DMS53 treated with DMSO at 0.1 percent for 48 hours (cell line): ENCODE measurements at regions not wholly inside any gene's neighbourhood (a gene's known extent, or its start where the extent isn't known, plus 50 kb on each side); places are given as distances from the start of the nearest gene placed in this dataset.
"Not testable (repeated sequence)": the region's sequence is repeated elsewhere in the genome, so short reads cannot be mapped to it uniquely, and the experiment has no call there.

ENCODE experiments used
- DNase-seq: peaks from one replicate; lab custom pipeline; 2025; ENCODE audit not compliant: unreplicated experiment; lab: John Stamatoyannopoulos, UW

DNA sequence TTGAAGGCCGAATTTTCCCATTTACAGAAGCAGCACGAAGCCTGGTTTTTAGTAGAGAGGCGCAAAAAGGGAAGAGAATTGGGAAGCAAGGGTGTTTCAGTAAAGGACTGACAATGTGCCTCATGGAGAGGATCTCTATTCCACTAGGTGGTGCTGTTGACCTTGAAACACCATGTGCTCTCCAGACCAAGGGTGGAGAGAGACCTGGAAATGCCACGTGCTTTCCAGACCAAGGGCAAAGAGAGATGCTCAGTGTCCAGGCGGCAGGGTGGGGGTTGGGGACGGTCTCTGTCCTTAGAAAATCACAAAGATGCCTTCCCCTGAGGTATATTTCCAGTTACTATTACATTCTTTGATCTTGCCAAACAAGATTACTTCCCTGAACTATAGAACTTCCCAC, 425.3 kb downstream of the CSNK1G3 start:
- DNase-seq = peak; percentile 36

DNA sequence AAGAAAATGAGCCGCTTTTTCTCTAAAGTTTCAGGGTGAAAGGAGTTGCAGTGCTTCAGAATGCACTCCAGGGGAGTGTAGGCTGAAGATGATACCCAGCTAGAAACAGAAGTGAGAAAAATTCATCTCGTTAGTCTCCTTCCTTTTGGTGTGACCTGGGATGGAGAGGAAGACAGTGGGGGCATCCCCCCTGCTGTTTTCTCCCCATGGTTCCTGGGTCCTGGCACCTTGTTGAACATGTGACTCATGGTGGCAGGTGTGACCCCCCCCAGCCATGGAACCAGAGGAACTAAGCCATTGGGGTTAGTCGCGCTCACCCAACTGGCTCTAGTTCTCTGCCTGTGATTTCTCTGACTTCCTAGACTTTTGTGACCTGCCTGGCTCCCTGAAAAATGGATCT, 424.6 kb downstream of the CSNK1G3 start:
- no peak for DNase-seq

DNA sequence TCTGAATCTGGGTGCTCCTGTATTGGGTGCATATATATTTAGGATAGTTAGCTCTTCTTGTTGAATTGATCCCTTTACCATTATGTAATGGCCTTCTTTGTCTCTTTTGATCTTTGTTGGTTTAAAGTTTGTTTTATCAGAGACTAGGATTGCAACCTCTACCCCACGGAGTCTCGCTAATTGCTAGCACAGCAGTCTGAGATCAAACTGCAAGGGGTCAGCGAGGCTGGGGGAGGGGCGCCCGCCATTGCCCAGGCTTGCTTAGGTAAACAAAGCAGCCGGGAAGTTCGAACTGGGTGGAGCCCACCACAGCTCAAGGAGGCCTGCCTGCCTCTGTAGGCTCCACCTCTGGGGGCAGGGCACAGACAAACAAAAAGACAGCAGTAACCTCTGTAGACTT, 421.8 kb downstream of the CSNK1G3 start:
- DNase-seq = not testable (repeated sequence)

DNA sequence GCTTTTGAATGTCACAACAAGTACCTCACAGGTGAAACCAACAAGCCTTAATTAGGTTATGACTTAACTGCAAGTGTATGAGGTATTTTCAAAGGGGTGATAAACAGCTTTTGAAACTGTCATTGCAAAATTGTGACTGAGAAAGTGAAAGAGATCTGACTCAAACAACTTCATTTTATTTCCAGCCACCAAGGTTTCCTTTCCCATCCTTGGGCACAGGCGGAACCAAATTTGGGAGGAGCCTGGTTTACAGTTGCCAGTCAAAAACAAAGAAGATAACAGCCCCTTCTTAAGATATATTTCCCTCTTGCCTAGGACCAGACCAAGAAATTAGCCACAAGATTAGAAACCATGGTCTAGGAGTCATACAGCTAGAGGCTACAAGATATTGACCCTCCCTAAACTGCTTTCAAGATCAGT, 417.1 kb downstream of the CSNK1G3 start:
- no peak for DNase-seq

DNA sequence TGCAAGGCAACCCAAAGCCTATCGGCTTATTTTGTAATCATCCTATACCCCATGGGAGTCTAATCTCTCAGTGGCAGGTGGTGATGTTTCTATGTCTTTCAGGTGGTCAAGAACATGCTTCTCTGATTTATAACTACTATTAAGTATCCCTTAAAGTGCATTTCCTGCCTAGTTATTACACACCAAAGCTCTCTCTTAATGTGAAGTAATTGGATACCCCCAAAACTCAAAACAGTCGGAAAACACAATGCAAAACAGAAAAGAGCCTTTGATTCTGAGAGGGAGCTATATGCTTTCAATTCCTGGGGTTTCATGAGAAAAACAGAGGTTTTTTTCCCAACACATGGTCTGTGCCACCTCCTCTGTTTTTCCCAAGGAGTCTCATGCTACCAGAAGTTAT, 416.4 kb downstream of the CSNK1G3 start:
- no peak for DNase-seq

DNA sequence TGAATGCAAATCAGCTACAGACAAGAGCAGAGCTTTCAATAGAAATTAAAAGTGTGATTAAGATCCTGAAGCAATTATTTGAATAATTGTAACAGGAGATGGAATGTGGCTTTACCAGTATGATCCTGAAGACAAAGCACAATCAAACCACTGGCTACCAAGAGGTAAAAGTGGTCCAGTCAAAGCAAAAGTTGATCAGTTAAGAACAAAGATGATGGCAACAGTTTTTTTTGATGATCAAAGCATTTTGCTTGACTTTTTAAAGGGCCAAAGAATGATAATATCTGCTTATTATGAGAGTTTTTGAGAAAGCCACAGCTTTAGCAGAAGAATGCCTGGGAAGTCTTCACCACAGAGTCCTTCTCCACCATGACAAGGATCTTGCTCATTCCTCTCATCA, 409.2 kb downstream of the CSNK1G3 start:
- no peak for DNase-seq

DNA sequence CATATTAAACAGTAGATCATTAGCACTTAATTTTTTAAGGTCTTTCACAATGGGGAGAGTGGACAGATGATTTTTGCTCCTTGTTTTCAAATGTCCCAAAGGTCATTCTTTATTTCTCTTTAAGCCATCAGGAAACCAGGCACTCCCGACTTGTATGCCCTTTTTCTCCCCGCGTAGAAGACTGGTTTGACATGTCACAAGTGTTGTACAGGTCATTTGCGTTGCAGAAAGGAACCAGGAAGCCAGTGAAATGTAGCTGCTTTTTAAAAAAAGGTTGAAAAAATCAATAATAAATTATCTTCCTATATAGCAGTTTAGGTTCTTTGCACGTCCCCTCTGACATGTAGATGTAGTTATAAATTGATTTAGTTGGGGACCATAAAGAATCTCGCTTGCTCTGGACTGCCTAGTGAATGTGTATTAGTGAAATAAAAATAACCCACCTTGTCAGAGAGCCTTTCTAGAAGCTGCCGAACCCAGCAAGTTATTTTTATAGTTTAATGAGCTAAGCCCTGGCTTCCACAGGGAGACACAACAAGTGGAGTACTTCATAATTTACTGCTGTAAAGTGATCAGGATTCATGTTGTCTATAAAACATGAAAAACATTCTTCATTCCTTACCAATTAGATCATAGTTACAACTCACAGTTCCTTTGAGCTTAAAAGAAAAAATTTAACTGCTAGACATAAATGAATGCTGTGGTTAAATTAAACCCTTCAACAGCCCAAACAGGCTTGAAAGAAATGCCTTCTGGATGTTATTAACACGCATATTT, 404.6 kb downstream of the CSNK1G3 start:
- DNase-seq = no peak

DNA sequence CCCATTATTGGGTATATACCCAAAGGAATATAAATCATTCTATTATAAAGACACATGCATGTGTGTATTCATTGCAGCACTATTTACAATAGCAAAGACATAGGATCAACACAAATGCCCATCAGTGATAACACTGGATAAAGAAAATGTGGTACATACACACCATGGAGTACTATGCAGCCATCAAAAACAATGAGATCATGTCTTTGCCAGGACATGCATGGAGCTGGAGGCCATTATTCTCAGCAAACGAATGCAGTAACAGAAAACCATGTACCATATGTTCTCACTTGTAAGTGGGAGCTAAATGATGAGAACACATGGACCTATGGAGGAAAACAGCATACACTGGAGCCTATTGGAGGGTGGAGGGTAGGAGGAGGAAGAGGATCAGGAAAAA, 402.4 kb downstream of the CSNK1G3 start:
- no peak for DNase-seq

DNA sequence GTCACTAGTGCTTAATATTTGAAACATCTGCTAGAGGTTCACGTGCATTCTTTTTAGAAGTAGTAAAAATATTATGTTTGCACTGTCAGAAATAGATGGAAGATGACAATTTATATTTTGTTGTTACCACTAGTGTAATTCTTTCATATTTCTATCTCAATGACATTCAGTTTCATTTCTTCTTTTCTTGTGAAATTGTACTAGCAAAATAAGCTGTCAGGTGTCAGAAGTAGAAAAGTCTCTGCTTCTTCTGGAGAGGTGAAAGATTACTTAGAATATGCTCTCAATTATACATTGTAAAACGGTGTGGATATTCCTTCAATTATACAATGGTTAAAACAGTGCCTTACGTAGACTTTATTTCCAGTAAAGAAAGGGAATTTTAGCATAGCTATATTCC, 395.4 kb downstream of the CSNK1G3 start:
- no peak for DNase-seq

DNA sequence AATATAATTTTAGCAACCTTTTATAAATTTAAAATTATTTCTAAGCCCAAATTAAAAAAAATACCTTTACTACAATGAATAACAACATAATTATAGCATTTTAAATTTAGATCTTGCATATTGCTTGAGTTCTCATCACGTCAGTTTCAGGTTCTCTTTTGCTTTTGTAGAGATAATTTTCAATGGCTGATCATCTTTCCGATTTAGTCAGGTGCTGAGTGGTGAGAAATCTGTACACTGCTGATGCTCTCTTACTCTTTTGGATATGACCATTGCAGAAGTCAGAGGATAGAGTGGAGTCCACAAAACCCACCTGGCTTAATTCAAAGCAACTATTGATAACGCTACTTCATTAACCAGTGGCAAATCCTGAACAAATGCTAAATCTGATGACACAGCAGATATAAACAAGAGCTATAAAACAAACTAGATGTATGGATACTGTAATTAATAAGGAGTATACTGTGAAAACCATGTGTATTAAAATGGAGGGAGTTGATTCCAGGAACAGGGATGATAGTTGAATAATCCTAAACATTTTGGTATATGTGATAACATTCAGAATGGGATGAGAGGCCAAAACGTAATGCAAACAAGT, 394.8 kb downstream of the CSNK1G3 start:
- DNase-seq = no peak

DNA sequence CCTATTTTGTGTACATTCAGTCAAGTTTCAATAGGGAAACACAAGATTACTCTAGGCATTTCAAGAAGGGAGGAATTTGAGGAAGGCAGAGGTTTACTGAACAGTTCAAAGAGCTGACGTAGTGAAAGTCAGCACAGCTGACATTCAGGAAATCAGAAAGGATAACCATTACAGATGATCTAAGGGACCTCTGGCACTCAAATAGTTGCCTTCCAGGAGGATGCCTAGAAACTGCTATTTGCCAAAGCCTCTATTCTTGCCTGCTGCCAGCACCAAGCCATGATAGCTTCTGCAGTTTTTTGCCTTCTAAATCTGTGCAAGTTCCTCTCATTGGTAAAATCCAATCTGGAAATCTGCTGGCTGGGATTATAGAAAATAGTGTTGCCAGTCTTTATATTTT, 373.1 kb downstream of the CSNK1G3 start:
- DNase-seq = no peak

DNA sequence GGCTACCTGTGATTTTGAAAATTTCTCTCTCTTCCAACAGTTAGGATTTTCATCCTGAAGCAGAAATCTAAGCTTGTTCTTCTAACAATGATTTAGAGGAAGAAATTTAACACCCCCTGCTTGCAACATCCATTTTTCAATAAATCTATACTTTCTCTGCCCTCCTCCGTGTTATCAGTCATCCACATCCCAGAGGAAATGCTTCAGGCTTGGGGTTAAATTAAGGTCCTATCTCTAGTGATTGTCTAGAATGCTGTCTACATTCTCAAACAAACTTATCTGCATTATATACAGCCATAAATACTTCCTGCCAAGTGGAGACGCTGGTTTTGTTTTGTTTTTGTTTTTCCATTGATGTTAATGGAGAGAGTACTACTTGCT, 371.0 kb downstream of the CSNK1G3 start:
- no peak for DNase-seq

DNA sequence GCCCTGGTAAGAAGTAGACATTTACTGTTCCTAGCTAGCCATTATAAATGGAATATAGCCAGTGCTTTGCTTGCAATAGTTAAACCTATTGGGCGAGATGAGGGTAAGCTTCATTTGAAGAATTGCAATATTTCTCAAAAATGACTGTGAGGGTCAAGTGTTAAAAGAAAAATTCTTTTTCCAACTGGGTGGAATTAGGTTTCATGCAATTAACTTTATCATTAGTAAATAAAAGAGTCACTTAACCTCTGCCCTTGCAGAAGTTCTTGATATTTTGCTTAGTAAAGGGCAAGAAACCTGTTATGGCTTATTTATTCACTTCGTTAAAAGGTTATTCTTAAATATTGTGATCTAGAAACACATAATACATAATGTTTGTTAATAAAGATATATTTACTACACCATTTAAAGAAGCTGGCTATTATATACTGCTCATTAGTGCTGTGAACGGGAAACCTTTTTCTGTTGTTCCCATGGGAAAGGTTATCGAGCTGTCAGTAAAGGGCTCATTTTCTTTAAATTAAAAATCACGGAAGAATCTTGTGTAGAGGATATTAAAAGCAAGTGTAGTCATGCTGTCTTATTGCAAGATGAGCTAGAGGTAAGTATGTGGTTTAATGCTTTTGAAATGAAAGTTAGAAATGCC, 370.5 kb downstream of the CSNK1G3 start:
- DNase-seq = no peak

DNA sequence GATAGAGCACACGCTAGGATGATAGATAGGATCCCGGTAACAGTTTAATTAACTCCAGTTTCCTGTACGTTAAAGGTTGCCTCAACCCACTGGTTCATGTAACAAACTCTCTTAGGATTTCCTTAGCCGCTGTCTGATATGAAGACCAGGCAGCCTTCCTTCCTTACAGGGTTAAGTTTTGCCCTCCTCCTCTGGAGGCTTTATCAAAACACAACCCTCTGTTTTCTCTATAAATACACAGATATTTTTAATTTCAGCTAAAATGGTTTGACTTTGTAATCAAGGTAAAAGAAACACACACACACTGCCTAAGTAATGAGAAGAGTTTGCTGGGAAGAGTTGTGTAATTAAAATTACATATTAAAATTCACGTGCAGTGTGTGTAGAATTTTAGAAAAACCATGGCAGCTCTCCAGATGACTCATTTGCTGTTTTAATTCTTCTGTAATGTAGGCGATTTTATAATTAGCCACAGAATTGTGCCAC, 369.8 kb downstream of the CSNK1G3 start:
- DNase-seq = no peak

DNA sequence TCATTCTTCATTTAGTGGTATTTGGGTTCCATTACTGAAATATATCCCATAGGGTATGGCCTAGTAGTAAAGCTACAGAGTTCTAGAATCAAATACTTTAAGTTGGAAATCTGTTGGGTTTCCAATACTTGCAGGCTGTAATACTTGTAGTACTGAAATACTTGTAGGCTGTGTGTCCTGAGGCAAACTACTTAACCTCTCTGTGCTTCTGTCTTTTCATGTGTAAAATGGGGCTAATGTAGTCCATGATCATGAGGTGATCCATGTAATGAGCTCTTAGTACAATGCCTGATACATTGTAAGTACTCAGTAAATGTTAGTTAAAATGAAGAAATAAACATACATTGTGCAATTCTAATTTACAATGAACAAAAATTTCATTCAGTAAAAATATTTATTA, 368.9 kb downstream of the CSNK1G3 start:
- no peak for DNase-seq

DNA sequence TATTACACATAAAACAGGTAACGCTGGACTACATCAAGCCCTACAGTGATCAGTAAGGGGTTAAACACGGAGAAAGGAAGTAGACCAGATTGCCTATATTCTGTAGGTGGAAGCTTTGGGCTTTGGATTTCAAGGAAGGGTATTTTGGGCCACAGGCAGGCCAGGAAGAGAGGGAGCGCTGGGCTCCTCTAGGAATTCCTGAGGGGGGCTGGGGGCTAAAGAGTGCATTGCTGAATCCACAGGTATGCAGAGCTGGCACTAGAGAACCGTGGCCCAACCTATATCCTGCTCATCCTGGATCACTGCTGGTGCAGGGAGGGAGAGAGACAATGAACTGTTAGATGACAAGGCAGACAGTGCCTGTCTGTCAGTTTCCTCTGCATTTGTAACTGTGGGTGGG, 367.1 kb downstream of the CSNK1G3 start:
- no peak for DNase-seq

DNA sequence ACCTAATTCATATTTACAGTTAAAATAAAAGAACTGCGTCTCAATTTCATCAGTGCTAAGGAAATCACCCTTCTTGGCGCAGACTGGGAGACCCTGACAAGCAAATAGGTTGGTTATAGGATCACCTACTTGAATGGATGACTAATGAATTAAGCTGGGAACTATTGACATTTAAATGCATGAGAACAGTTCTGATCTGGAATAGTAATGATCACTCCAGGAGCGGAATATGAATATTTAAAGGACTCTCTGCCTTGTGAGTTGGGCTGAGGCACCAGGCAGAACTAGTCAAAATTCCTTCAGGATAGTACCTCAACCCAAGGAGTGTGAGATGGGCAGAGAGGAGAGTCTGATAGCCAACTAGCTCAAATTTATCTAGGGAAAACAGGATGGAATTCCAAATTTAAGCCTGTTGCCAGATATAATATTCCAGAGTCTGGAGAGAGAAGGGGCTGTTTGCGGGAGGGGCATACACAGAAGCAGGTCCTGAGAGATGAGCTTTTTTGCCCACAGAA, 364.4 kb downstream of the CSNK1G3 start:
- no peak for DNase-seq

DNA sequence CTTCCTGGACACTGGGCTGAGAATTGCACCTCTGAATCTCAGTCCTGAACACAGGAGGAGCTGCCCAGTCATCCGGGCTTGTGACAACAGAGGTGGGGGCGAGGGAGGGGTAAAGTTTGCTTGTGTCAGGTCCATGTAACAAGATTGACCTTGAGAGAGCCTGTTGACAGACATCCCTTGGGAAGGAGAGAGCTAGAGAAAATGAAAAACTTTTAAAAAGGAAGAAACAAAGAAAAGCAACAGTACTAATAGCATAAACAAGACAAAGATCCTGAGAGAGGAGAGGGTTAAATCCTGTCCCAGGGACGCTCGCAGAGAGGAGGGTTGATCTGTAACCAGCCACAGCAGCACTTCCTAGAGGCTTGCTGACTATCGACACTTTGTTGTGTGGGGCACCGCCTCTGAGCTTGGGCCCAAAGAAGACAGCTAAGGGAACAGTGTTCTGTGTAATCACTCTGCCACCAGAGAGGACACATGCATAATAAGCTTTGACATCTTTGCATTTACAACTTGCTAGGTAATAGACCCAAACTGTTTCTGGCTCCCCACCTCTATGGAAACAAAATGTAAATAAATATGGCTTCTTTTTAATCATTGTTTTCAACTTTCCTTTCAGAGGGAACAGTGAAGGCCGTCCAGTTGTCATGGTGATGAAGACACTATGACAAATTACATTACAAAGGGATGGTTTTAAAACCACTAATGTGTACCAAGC, 363.7 kb downstream of the CSNK1G3 start:
- DNase-seq = no peak

DNA sequence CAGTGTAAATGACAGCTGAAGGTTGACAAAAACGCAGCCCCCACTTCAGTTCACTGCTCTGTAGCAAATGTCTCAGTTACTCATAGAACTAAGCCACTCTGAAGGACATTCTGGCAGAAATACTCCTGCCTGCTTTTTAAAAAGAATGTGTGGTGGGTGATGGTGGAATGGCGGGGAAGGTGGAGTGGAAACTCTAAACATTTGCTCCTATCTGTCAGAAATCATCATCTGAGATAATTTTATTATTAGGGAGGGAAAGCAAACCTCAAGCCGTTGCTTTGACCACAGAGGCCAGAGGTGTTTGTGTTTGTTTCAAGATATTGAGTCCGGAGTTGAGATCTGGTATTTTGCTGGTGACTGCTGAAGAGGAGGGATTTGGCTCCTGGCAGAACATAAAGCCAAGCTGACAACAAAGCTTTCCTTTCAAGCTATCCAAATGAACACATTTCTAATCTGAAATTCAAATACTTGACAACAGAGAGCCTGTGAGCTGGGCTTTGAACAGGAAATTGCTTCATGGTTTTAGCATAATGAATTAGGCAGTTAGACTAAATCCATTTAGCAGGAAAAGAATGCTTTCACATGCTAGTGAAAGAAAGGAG, 362.7 kb downstream of the CSNK1G3 start:
- DNase-seq = peak; percentile 4

DNA sequence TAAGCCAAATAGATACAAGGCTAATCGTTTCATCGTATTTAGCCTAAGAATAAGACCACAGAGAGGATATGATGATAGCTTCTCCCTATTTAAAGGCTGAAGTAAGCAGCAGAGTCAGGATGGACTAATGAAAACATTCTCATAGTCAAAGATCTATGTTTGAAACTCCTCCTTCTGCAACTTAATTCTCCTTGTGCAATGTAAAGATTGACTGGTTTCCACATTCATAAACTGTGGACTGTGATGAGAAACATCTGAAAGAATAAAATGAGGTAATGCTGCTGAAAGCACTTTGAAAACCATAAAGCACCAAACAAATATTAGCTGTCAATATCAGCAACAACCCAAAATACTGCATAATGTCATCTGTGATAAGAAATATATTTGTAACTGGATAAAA, 361.9 kb downstream of the CSNK1G3 start:
- DNase-seq = no peak

DNA sequence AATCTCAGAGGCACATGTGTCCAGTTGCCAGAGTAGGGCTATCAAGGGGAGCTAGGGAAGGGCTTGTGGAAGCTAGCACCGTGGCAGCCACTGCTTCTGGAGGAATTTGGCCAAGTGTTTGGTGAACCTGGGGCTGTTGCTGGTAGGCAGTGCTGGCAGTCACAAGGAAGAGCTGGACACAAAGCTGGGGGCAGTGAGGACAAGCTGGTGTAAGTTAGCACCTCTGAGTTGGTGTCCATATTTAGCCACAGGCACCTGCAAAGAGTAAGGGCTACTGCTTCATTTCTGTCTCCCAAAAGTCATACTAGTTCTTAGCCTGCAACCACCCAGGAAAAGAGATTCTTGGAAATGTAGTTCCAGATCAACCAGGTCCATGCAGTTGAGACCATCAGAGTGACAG, 359.4 kb downstream of the CSNK1G3 start:
- no peak for DNase-seq
